IPS-18c (cell line): ENCODE measurements at regions not wholly inside any gene's neighbourhood (a gene's known extent, or its start where the extent isn't known, plus 50 kb on each side); places are given as distances from the start of the nearest gene placed in this dataset.

Experiments used
- H3K4me3 ChIP-seq: 2 replicates; pipeline ENCODE4 v1.7.0; 2013; ENCODE audit warnings: low read depth, mild to moderate bottlenecking, low read length, moderate library complexity; ENCODE audit not compliant: insufficient read depth
- H3K9me3 ChIP-seq: one replicate; pipeline ENCODE4 v1.6.1; 2013; ENCODE audit warnings: mild to moderate bottlenecking, low read length, moderate library complexity; ENCODE audit not compliant: control insufficient read depth, insufficient read depth

DNA sequence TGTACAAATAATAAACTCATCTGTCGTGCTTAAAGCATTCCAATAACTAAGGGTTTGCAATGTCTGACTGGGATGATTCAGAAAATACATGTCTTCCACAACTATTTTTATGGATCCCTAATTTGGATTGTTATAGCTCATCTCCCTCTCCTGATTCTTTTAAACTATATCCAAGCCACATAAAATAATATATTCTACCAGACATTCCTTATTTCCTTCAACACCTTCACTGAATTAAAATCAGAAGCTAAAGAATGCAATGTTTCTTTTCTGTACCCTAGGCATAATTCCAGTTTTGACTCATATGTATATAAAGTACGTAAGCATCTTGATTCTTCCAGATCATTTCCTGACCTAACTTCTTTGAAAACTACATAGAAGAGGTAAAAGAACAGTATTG, 420.4 kb downstream of the EFNB2 start:
- Histone ChIP-seq H3K4me3 (no peak overlapping the region), H3K9me3 (no peaks in the 10 kb centered on the region)

DNA sequence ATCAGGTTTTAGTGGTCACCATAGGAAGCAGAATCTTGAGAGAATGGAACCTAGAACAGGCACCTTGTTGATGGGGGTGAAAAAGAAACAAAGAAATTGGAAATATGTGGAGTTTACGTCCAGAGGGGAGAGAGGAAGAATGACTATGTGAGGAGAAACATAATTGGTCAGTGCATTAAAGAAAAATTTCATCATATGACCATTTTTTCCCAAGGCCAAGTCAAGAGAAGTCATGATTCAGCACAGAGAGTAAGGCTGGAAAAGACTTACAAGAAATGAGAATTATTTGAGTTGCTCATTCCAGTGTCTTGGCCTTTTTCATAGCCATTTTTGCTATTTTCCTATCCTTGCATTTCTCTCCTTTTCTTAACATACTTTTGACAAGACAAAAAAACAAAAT, 421.7 kb downstream of the EFNB2 start:
- H3K4me3 ChIP-seq = no peak overlapping the region
- H3K9me3 ChIP-seq = no peaks in the 10 kb centered on the region

DNA sequence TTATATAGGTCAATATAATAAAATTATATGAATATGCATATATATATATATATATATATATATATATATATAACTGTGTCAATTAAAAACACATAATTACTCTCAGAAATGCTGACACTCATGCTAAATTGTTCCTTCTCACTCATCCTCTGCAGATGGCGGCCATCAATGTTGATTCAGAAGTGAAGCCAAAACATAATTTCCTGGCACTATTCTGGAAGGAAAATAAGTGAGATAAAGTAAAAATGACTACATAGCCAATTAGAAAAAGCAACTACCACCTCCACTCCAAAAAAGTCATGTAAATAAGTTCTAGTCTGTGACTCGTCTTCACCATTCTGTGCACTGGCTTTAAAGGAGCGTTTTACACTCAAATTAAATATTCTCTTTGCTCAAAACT, 423.3 kb downstream of the EFNB2 start:
- H3K4me3 ChIP-seq = no peak overlapping the region
- no peaks in the 10 kb centered on the region for H3K9me3 ChIP-seq

DNA sequence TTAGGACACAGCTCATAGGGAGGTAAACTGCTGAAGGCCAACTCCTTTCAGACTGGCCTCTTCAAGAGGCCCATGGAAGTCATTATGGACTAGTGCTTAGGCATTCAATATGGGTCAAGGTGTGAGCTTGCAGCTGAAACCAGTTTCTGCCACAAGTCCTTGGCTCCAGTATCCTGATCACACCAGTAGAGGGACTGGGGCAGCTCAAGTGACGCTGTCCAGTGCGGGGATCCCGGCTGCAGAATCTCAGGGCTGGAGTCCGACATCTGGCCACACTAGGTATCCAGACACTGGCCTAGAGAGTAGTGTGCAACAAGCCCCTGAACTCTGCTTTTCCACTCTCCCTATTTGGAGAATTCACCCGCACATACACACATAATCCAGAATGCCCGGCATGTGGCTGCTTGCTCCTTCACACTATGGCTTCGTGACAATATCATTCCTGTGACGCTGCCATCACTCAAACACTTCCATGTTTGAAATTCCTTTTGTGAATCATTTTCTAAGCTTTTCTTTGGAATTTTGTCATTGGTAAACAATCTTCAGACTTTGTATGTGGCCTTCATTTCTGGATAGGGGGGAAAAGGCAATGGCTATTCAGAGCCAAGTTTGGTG, 425.1 kb downstream of the EFNB2 start:
- Histone ChIP-seq H3K9me3 (no peaks in the 10 kb centered on the region), H3K4me3 (no peak overlapping the region)

DNA sequence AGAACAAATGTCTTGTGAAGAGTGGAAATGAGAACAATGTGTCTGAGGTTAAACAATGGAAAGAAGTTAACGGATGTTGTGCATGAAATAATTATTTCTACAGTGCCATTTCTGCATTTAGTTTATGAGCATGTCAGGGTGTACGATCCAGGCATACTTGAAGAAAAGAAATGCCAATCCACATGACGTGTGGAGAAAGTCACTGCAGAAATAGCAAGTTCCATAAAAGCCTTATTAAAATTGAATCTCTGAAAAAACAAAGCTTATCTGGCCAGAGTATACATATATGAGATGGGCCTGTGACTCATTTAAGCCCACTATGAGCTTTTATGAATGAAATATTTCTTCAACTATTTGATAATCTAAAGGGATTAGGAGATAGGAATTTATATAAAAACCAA, 426.1 kb downstream of the EFNB2 start:
- H3K4me3 ChIP-seq = no peak overlapping the region
- no peaks in the 10 kb centered on the region for H3K9me3 ChIP-seq

DNA sequence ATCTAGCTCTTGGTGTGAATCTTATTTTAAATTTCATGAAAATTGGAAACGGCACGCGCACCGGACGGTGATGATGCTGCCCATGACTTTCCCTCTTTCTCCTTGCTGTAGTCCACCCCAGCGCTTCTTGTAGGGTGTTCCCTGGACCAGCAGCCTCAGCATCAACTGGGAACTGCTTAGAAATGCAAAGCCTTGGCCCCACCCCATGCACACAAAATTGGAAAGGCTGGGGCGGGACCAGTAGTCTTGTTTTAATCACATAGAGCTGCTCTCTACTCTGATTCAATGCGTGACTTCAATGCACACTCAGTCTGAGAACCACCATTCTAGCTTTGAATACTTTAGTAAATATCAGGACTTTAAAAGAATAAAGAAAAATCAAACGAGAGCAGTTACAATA, 427.1 kb downstream of the EFNB2 start:
- Histone ChIP-seq H3K9me3 (no peaks in the 10 kb centered on the region), H3K4me3 (no peak overlapping the region)

DNA sequence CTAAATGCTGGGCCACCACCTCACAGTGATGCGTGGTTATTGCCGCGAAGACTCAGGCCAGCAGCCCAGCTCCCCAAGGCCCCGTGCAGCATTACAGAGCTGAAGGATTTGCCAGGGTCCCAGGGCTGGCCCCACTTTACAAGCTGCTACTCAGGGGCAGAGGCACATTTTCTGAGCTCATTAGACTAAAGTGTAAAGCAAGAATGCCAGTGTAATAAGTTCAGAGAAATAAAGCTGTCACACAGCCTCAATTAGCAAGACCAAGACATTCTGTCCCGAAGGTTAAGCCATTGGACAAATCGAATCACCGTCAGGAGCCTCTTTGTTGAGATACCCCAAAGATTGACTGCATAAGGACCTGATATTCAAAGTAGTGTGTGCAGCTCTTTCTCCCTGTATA, 428.4 kb downstream of the EFNB2 start:
- H3K9me3 ChIP-seq = no peaks in the 10 kb centered on the region

DNA sequence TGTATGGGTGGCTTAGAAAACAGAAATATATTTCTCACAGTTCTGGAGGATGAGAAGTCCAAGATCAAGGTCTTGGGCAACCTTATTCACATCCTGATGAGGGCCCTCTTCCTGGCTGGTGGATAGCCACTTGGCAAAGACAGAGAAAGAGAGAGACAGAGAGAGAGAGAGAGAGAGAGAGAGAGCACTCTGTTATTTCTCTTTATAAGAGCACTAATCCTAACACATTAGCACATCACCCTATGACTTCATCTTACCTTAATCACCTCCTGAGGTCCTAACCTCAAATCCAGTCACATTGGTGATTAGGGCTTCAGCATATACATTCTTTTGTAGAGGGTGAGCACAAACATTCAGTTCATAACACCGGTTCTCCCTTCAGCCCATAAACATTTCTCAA, 430.3 kb downstream of the EFNB2 start:
- no peak overlapping the region for H3K4me3 ChIP-seq
- no peaks in the 10 kb centered on the region for H3K9me3 ChIP-seq

More for the DNA sequence above, 428.4 kb downstream of the EFNB2 start:
- no peak overlapping the region for H3K4me3 ChIP-seq

DNA sequence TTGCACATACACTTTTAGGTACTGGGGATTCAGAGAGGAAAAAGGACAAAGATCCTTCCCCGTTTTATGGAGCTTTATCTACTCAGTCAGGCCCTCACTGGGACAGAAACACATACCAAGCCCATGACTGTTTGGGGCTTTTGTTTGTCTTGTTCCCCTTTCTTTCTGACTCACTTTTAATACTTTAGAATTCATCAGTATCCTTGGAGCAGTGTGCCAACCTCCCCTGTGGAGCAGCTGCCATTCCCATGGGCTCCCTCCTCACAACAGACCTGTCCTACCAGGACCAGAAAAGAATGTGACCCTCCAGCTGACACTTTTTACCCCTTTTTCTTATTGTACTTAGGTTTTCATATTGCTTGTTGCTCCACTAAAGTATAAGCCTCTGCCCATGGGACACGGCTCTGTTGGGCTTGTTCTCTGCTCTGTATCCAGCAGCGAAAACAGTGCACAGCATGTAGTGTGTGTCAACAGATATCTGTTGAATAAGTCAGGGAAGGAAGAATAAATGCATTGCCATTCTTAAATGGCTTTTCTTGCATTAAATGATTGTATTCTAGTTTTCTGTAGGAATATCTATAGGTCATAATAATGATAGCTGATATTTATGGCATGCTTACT, 431.1 kb downstream of the EFNB2 start:
- Histone ChIP-seq H3K9me3 (no peaks in the 10 kb centered on the region), H3K4me3 (no peak overlapping the region)

DNA sequence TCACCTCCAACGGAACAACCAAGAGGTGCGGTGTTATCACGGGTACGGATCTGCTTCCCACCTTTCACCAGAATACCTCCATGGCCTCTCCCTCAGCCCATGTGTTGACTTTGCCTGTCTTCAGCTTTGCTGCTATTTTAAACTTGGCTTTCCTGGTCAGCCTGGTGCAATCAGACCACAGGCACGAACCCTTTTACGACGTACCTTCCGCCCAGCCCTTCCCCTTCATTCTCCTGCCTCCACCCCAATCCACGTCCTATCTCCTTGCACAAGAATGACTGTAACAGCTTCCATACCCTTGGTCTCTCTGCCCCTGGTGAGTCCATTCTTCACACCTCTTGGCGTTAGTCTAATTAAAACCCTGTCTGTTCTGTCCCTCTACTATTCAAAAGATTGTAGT, 431.7 kb downstream of the EFNB2 start:
- no peaks in the 10 kb centered on the region for H3K9me3 ChIP-seq
- H3K4me3 ChIP-seq = no peak overlapping the region

DNA sequence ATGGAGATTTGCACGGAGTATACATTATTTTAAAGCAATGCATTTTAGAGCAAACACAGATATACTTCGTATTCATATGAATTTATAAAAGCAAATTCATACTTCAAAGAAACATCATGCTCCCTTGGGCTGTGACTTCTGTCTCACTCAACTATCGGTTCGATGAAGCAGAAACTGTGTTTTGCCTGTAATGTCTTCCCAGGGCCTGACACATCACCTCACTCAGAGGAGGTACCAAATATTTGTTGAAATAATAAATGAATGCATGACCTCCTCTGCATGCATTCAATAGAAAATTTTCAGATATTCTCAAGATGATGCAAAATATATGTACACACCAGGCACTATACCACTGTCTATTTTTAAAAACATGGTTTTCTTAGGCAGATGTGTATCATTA, 432.7 kb downstream of the EFNB2 start:
- Histone ChIP-seq H3K9me3 (no peaks in the 10 kb centered on the region), H3K4me3 (no peak overlapping the region)

DNA sequence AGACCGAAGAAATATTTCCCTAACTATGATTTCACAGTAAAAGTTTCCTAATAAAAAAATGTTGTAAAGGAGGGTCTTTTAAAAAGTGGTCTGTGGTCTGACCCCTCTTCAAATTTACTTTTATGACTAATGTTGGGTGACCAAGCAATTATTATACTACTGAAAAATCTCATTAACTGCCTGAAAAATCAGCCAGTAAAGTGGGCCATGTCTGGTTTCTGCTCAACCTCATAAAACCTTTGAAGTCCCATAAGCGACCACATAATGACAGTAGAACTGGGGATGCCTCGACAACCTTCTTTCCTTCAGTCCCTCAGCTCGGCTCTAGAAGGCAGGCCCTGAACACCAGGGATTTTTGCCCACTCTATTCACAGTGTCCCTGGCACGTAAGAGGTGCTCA, 434.3 kb downstream of the EFNB2 start:
- Histone ChIP-seq H3K9me3 (no peaks in the 10 kb centered on the region), H3K4me3 (no peak overlapping the region)

DNA sequence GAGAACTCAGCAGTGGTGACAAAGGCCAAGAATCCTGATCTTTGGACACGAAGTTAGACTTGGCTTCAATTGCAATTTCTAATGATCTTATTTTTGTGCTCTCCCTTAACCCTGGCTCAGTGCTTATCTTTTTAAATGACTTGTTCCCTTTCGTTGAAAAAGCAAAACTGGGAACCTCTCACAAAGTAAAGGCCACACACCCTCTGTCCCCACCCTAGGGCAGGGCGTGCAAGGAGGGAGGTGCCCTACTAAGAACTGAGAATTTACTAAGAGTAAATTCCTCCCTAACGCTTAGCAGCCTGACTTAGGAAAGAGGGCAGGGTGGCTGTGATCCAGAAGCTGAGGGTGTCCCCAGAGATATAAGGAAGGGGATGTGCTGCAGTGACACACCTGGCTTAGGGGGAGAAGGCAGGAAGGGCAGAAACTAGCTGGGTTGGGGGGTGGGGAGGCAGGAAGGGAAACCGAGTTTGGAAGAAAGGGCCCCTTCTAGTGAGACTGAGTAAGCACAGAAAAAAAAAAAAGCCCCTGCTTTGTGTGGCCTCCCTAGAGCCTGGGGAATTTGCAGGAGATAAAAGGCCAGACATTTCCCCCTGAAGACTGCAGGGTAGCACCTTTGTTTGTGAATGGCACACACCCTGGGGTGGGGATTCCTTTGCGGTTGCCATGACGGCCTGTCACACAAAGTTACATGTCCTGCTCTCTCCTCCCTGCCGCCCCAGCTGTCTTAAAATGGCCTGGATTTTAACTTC, 435.1 kb downstream of the EFNB2 start:
- H3K9me3 ChIP-seq = no peaks in the 10 kb centered on the region
- no peak overlapping the region for H3K4me3 ChIP-seq

DNA sequence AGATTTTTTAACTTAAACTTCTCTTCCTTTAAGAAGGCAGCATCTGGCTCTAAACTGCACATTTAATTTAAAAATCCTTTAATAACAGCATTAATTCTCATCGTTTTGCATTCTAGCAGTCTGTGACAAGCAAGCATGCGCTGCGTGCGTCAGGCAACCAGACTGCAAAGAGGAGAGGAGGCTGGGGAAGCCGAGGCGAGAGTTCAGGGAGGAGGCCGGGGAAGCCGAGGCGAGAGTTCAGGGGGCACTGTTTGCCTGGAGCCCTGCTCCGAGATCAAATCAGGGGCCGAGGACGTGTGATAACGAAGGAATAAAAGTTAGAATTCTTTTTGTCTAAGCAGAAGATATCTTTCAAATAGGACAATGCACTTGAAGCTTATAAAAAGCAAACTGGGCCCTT, 435.7 kb downstream of the EFNB2 start:
- Histone ChIP-seq H3K9me3 (no peaks in the 10 kb centered on the region), H3K4me3 (no peak overlapping the region)

DNA sequence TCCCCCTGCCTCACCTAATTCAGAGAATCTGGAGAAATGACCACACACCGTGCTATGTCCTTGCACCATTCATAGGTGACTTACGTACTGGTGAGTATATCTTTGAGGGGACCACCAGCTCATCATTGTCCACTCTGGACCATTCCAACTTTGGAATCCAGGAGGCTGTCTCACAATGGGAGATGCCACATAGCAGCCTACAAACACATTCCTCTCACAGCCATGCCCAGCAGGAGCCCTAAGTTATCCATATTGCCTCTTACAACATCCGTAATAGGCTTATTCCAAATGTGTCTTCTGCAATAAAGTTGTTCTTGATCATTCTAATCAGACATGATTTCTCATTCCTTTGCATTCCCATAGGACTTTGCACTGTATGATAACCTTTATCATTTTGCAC, 436.7 kb downstream of the EFNB2 start:
- Histone ChIP-seq H3K9me3 (no peaks in the 10 kb centered on the region), H3K4me3 (no peak overlapping the region)

DNA sequence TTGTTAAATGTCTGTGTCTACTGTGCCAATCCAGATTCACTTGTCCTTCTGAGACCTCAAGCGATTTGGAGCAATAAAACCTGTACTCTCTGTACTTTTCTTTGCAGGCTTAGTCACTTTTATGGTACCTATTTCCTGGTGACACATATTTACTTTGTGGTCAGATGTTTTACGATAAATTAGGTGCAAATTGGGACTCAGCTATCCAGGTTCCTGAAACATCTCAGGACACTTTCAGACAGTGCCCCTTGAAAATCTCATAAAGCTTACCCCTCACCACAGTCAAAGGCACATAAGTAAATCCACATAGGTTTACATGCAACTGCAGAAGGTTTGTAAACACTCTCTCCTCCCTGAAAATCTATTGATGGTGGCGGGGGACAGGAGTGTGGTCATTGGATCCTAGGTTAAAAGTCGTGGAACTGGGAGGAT, 438.8 kb downstream of the EFNB2 start:
- no peaks in the 10 kb centered on the region for H3K9me3 ChIP-seq
- no peak overlapping the region for H3K4me3 ChIP-seq

DNA sequence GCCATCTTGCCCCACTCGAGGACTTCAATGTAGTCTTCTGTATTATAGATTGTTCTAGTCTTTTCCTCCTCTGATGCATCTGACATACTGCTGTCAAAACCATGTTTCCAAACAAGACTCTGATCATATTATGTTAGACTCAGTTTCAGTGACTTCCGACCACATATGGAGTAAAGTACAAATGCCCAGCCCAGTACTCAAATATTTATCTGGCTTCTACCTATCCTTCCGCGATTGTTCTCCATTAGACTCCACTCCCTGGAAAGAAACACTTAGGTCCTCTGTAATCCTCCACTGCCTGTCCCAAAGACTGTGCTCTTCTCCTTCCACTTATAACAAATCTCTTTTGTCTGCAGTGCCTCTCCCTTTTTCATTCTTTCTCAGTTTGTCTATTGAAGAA, 439.5 kb downstream of the EFNB2 start:
- Histone ChIP-seq H3K9me3 (no peaks in the 10 kb centered on the region), H3K4me3 (no peak overlapping the region)

DNA sequence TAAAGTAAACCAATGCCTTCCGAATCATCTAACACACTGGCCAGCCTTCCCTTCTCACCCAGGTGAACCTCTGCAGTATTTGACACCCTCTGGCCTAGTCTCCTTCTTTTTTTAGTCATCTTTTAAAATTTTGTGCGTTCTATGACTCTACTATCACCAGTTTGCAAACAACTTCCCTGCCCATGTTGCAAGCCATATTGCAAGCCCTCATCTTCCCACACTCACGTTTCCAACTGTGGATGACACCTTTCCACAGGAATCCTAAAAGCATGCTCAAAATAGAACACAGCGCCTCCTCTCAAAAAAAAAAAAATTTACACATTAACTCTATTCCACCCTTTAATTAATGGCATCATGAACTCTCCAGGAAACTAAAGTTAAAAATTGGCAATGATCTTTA, 440.1 kb downstream of the EFNB2 start:
- Histone ChIP-seq H3K4me3 (no peak overlapping the region), H3K9me3 (no peaks in the 10 kb centered on the region)
